GM12878 (cell line): ENCODE measurements at regions not wholly inside any gene's neighbourhood (a gene's known extent, or its start where the extent isn't known, plus 50 kb on each side); places are given as distances from the start of the nearest gene placed in this dataset.
A peak's percentile ranks its signal among the peaks of the same experiment; 100 is the strongest.

Experiments
- ATAC-seq: fragments of 200-7000 bp; cut with Tn5 transposase; 3 replicates; pipeline ENCODE4 v1.9.1; 2020; ENCODE audit warnings: mild to moderate bottlenecking, moderate library complexity
- BruUV-seq: library from RNA; stranded (reverse); fragments of 400-500 nt; replicated peaks from 2 replicates; lab custom pipeline; 2021; lab: Mats Ljungman, UMichigan
- CTCF ChIA-PET: fragments of 300-600 bp; sonication (Branson Sonifier 250); formaldehyde crosslinking; extraction: SDS; loops from one replicate; lab custom pipeline; 2021; ENCODE audit warnings: inconsistent platforms; lab: Yijun Ruan, JAX
- POLR2A ChIA-PET: fragments of 350-600 bp; formaldehyde crosslinking; extraction: SDS; loops from one replicate; lab custom pipeline; 2021; ENCODE audit warnings: inconsistent platforms; lab: Charles Lee
- RAD21 ChIA-PET: fragments of 300-600 bp; sonication (Branson Sonifier 250); formaldehyde crosslinking; loops from one replicate; lab custom pipeline; 2023; ENCODE audit warnings: antibody characterized with exemption; ENCODE audit not compliant: unreplicated experiment; lab: Charles Lee
- SMC1A ChIA-PET: fragments of 300-600 bp; sonication (Branson Sonifier 250); formaldehyde crosslinking; loops from one replicate; lab custom pipeline; 2023; ENCODE audit not compliant: unreplicated experiment, uncharacterized antibody; lab: Charles Lee
- DNase-seq: peaks from one replicate; pipeline ENCODE4 v3.0.0-alpha.2; 2011; ENCODE audit warnings: low read depth, low spot score
- FAIRE-seq: peaks from 3 replicates; lab custom pipeline; 2011; peaks lifted over from hg19 to GRCh38; lab: Jason Lieb, UNC
- H2AFZ ChIP-seq: 2 replicates; pipeline ENCODE4 v1.6.0; 2011; ENCODE audit warnings: low read depth, low read length, control low read depth; ENCODE audit not compliant: control insufficient read depth
- H3K27ac ChIP-seq: 2 replicates; pipeline ENCODE4 v1.5.1; 2011; ENCODE audit warnings: control low read depth; ENCODE audit not compliant: control insufficient read depth, insufficient read depth
- H3K27me3 ChIP-seq, 2 experiments: replicated peaks in 1 of 2; 2 replicates each; pipeline versions ENCODE4 v1.6.0 to v1.6.1; 2011; ENCODE audit warnings: low read length in 1 of 2; ENCODE audit not compliant: control insufficient read depth in 2 of 2, insufficient read depth in 2 of 2
- H3K36me3 ChIP-seq, 2 experiments: 2 replicates each; pipeline ENCODE4 v1.5.1; 2011; ENCODE audit warnings: low read length in 1 of 2; ENCODE audit not compliant: control insufficient read depth in 2 of 2, insufficient read depth in 2 of 2
- H3K4me1 ChIP-seq: 2 replicates; pipeline ENCODE4 v1.6.1; 2011; ENCODE audit warnings: mild to moderate bottlenecking, low read length, moderate library complexity, mixed read lengths; ENCODE audit not compliant: control insufficient read depth, insufficient read depth
- H3K4me2 ChIP-seq: 2 replicates; pipeline ENCODE4 v1.6.0; 2011; ENCODE audit warnings: control low read depth; ENCODE audit not compliant: control insufficient read depth, insufficient read depth
- H3K4me3 ChIP-seq: fragments of 200-600 bp; sonication (generic); 2 replicates; pipeline ENCODE4 v1.5.1; 2016
- H3K79me2 ChIP-seq: 2 replicates; pipeline ENCODE4 v1.6.0; 2011; ENCODE audit warnings: low read length; ENCODE audit not compliant: control insufficient read depth, insufficient read depth
- H3K9ac ChIP-seq: 2 replicates; pipeline ENCODE4 v1.8.0; 2011; ENCODE audit warnings: low read length, control low read depth, mixed read lengths; ENCODE audit not compliant: control insufficient read depth, insufficient read depth
- H3K9me3 ChIP-seq: replicated peaks from 3 replicates; pipeline ENCODE4 v1.5.1; 2011; ENCODE audit warnings: mild to moderate bottlenecking, low read length; ENCODE audit not compliant: control insufficient read depth, insufficient read depth
- H4K20me1 ChIP-seq: 2 replicates; pipeline ENCODE4 v1.6.0; 2011; ENCODE audit not compliant: control insufficient read depth, insufficient read depth
- EGR1 ChIP-seq, 2 experiments: IDR thresholded peaks; 1 replicate in 1 of 2; 2 replicates in 1 of 2; pipeline ENCODE4 v1.6.1; 2011 to 2012; ENCODE audit warnings: low read depth in 2 of 2, low read length in 2 of 2, borderline replicate concordance in 1 of 2, mild to moderate bottlenecking in 1 of 2, moderate library complexity in 1 of 2
- IKZF2 ChIP-seq, 2 experiments: fragments of 450-650 bp; IDR thresholded peaks; 2 replicates each; pipeline ENCODE4 v1.6.1; 2017; ENCODE audit warnings: mild to moderate bottlenecking in 2 of 2, moderate library complexity in 2 of 2
- MEF2A ChIP-seq: IDR thresholded peaks from 2 replicates; pipeline ENCODE4 v1.6.1; 2011; ENCODE audit warnings: low read depth, mild to moderate bottlenecking, low read length, moderate library complexity; ENCODE audit not compliant: insufficient read depth
- NFIC ChIP-seq: IDR thresholded peaks from 2 replicates; pipeline ENCODE4 v1.6.1; 2012; ENCODE audit warnings: low read depth, mild to moderate bottlenecking, inconsistent platforms, low read length, moderate library complexity
- NFYA ChIP-seq: IDR thresholded peaks from 2 replicates; pipeline ENCODE4 v1.6.1; 2011; ENCODE audit warnings: low read depth, mild to moderate bottlenecking, low read length, improper control_type of control experiment, borderline replicate concordance
- NFYB ChIP-seq: IDR thresholded peaks from 2 replicates; pipeline ENCODE4 v1.6.1; 2011; ENCODE audit warnings: low read depth, mild to moderate bottlenecking, low read length, improper control_type of control experiment, moderate library complexity; ENCODE audit not compliant: insufficient read depth
- PAX5 ChIP-seq: IDR thresholded peaks from 2 replicates; pipeline ENCODE4 v1.6.1; 2011; ENCODE audit warnings: low read depth, low read length, borderline replicate concordance
- POLR2AphosphoS2 ChIP-seq: IDR thresholded peaks from 2 replicates; pipeline ENCODE4 v1.6.1; 2011; ENCODE audit warnings: low read depth, mild to moderate bottlenecking, low read length, improper control_type of control experiment, moderate library complexity
- RFX5 ChIP-seq: IDR thresholded peaks from 2 replicates; pipeline ENCODE4 v1.6.1; 2011; ENCODE audit warnings: low read depth, low read length, improper control_type of control experiment
- SREBF1 ChIP-seq: IDR thresholded peaks from 2 replicates; pipeline ENCODE4 v1.6.1; 2012; ENCODE audit warnings: mild to moderate bottlenecking, low read length
- TCF12 ChIP-seq: IDR thresholded peaks from 2 replicates; pipeline ENCODE4 v1.6.1; 2011; ENCODE audit warnings: low read depth, mild to moderate bottlenecking, low read length
- WRNIP1 ChIP-seq: IDR thresholded peaks from 2 replicates; pipeline ENCODE4 v1.6.1; 2011; ENCODE audit warnings: low read depth, low read length, improper control_type of control experiment, borderline replicate concordance
- ZBED1 ChIP-seq: IDR thresholded peaks from 2 replicates; pipeline ENCODE4 v1.6.1; 2016; ENCODE audit warnings: borderline replicate concordance
- WGBS: methylation state at CpG from one replicate; pipeline ENCODE4 v1.1.6; 2016; ENCODE audit warnings: low lambda C conversion rate; ENCODE audit not compliant: insufficient replicate concordance, insufficient coverage; ENCODE audit errors: missing lambda C conversion rate; 5-methylcytosine and 5-hydroxymethylcytosine counted together
- in situ Hi-C: fragments of 300-500 bp; cut with MboI; formaldehyde crosslinking; loops from 9 replicates; pipeline ENCODE4 v1.14.3; 2018; ENCODE audit warnings: mixed read lengths
- intact Hi-C: fragments of 100-400 bp; cut with micrococcal nuclease; formaldehyde crosslinking; loops from one replicate; pipeline ENCODE4 v1.14.2; 2022; ENCODE audit not compliant: unreplicated experiment
- TF ChIP-seq, protein P1 (sequence below): fragments of 450-650 bp; IDR thresholded peaks from 2 replicates; pipeline ENCODE4 v1.6.1; 2017; ENCODE audit warnings: mild to moderate bottlenecking, moderate library complexity
- TF ChIP-seq, protein P2 (sequence below): IDR thresholded peaks from 2 replicates; pipeline ENCODE4 v1.6.1; 2011; ENCODE audit warnings: low read depth, low read length, improper control_type of control experiment, borderline replicate concordance
- TF ChIP-seq, protein P3 (sequence below): fragments of 450-650 bp; IDR thresholded peaks from 2 replicates; pipeline ENCODE4 v1.6.1; 2016; ENCODE audit warnings: mild to moderate bottlenecking

DNA sequence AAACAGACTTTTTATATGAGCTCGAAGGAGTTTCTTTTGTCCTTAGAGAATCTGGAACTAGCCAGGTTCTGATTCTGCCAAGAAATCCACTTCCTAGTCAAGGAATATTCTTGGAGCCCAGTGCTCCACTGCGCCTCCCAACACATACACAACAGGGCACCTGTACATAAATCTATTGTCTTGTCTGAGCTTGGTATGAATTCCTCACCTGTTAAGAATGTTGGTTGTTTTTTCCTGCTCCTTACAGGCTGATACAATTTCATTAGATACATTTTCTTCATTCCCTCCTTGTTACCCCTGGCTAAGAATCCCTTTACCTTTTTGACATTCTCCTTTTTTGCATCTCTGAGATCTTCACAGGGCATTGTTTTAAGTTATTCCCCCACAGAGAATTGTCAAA, 56.0 kb upstream of the FZD7 start (continued):
- TF ChIP-seq WRNIP1 (no peak), SREBF1 (no peak)

DNA sequence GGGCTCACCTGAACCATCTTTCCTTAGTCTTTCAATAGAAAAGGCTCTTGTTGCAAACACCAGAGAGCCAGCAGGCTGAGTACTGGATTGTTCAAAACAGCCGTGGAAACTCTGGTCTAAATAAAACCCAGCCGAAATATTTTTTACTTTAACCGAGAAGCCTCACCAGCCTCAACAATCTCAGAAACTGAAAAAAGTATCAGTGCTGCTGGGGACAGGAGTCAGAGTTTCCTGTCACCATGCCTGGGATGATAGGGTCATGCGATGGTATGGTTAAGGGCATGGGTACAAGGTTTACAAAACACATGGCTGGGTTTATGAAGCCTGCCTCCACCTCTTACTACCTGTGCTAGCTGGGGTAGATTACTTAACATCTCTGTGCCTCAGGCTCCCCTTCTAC, 55.3 kb upstream of the FZD7 start:
- Histone ChIP-seq H3K36me3 (no peaks in the 10 kb centered on the region), H4K20me1 (no peaks in the 10 kb centered on the region), H3K27me3 (no peaks in the 10 kb centered on the region), H2AFZ (no peak overlapping the region), H3K4me3 (no peak overlapping the region), H3K9ac (no peak overlapping the region), H3K79me2 (no peaks in the 10 kb centered on the region), H3K4me2 (no peak overlapping the region), H3K9me3 (no peaks in the 10 kb centered on the region), H3K4me1 (peaks cover 7% of the 10 kb centered on the region), H3K27ac (no peak overlapping the region)
- WGBS = 10% methylated on average over 4 of the region's 4 CpGs
- DNase-seq (peak; percentile 23), FAIRE-seq (no peak), ATAC-seq (no peak)
- POLR2A ChIA-PET = no interaction called here
- intact Hi-C loops (loop anchor here (5.0 kb wide), 1 partner anchor 59 kb away; no protein-coding TSS in a partner anchor), in situ Hi-C loops (no loop called here)
- SMC1A ChIA-PET = interaction anchor here (1.0 to 1.3 kb wide), 3 partner anchors 27 to 99 kb away, joined by 3 to 4 read pairs (median 3); no protein-coding TSS in a partner anchor
- BruUV-seq = no TSS peak
- CTCF ChIA-PET = interaction anchor here (0.6 to 1.3 kb wide), 3 partner anchors 18 to 118 kb away, joined by 3 to 6 read pairs (median 3); no protein-coding TSS in a partner anchor
- RAD21 ChIA-PET = interaction anchor here (0.6 to 1.3 kb wide), 2 partner anchors 18 to 64 kb away, joined by 3 read pairs; no protein-coding TSS in a partner anchor
- TF ChIP-seq IKZF2 (IDR thresholded peaks at IDR 0.05) = no peak
- TF ChIP-seq NFIC = no peak
- TF ChIP-seq, protein P1, sequence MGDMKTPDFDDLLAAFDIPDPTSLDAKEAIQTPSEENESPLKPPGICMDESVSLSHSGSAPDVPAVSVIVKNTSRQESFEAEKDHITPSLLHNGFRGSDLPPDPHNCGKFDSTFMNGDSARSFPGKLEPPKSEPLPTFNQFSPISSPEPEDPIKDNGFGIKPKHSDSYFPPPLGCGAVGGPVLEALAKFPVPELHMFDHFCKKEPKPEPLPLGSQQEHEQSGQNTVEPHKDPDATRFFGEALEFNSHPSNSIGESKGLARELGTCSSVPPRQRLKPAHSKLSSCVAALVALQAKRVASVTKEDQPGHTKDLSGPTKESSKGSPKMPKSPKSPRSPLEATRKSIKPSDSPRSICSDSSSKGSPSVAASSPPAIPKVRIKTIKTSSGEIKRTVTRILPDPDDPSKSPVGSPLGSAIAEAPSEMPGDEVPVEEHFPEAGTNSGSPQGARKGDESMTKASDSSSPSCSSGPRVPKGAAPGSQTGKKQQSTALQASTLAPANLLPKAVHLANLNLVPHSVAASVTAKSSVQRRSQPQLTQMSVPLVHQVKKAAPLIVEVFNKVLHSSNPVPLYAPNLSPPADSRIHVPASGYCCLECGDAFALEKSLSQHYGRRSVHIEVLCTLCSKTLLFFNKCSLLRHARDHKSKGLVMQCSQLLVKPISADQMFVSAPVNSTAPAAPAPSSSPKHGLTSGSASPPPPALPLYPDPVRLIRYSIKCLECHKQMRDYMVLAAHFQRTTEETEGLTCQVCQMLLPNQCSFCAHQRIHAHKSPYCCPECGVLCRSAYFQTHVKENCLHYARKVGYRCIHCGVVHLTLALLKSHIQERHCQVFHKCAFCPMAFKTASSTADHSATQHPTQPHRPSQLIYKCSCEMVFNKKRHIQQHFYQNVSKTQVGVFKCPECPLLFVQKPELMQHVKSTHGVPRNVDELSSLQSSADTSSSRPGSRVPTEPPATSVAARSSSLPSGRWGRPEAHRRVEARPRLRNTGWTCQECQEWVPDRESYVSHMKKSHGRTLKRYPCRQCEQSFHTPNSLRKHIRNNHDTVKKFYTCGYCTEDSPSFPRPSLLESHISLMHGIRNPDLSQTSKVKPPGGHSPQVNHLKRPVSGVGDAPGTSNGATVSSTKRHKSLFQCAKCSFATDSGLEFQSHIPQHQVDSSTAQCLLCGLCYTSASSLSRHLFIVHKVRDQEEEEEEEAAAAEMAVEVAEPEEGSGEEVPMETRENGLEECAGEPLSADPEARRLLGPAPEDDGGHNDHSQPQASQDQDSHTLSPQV = no peak
- TF ChIP-seq TCF12 = no peak
- TF ChIP-seq RFX5 = no peak
- no peak for TF ChIP-seq ZBED1
- TF ChIP-seq NFYA = no peak
- TF ChIP-seq, protein P2, sequence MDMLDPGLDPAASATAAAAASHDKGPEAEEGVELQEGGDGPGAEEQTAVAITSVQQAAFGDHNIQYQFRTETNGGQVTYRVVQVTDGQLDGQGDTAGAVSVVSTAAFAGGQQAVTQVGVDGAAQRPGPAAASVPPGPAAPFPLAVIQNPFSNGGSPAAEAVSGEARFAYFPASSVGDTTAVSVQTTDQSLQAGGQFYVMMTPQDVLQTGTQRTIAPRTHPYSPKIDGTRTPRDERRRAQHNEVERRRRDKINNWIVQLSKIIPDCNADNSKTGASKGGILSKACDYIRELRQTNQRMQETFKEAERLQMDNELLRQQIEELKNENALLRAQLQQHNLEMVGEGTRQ = no peak
- no peak for TF ChIP-seq MEF2A
- TF ChIP-seq, protein P3, sequence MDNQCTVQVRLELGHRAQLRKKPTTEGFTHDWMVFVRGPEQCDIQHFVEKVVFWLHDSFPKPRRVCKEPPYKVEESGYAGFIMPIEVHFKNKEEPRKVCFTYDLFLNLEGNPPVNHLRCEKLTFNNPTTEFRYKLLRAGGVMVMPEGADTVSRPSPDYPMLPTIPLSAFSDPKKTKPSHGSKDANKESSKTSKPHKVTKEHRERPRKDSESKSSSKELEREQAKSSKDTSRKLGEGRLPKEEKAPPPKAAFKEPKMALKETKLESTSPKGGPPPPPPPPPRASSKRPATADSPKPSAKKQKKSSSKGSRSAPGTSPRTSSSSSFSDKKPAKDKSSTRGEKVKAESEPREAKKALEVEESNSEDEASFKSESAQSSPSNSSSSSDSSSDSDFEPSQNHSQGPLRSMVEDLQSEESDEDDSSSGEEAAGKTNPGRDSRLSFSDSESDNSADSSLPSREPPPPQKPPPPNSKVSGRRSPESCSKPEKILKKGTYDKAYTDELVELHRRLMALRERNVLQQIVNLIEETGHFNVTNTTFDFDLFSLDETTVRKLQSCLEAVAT = no peak
- no peak for TF ChIP-seq PAX5
- no peak for TF ChIP-seq EGR1 (IDR thresholded peaks at IDR 0.05; ENCODE audit: borderline replicate concordance in 1 of 2, low read depth in 2 of 2, low read length in 2 of 2)
- no peak for TF ChIP-seq NFYB
- no peak for TF ChIP-seq POLR2AphosphoS2
